K562 (cell line): ENCODE measurements at regions not wholly inside any gene's neighbourhood (a gene's known extent, or its start where the extent isn't known, plus 50 kb on each side); places are given as distances from the start of the nearest gene placed in this dataset.

ENCODE experiments used
- ATAC-seq: fragments of 200-7000 bp; cut with Tn5 transposase; 3 replicates; pipeline ENCODE4 v1.9.1; 2020; ENCODE audit warnings: moderate library complexity
- BruUV-seq: library from RNA; stranded (reverse); fragments of 400-500 nt; replicated peaks from 2 replicates; lab custom pipeline; 2021; lab: Mats Ljungman, UMichigan
- CTCF ChIA-PET: fragments of 300-600 bp; formaldehyde crosslinking; extraction: SDS; loops from one replicate; lab custom pipeline; 2021; ENCODE audit warnings: low intra/inter-chr PET ratio; lab: Yijun Ruan, JAX
- POLR2A ChIA-PET: fragments of 300-600, 350-650 bp; sonication (Branson Sonifier 250); formaldehyde crosslinking; extraction: SDS; loops from one replicate; lab custom pipeline; 2021; ENCODE audit warnings: antibody characterized with exemption, inconsistent platforms; lab: Yijun Ruan, JAX
- DNase-seq, 4 experiments: peaks; one replicate each; pipeline versions ENCODE4 v3.0.0 to v3.0.0-alpha.2; 2011 to 2018; ENCODE audit warnings: low spot score in 3 of 4, mixed read lengths in 3 of 4; ENCODE audit errors: extremely low read depth in 1 of 4
- FAIRE-seq: peaks from 2 replicates; lab custom pipeline; 2011; peaks lifted over from hg19 to GRCh38; lab: Jason Lieb, UNC
- H2AFZ ChIP-seq: 2 replicates; pipeline ENCODE4 v1.6.0; 2011; ENCODE audit warnings: low read depth, low read length, control low read depth, inconsistent platforms
- H3K27ac ChIP-seq: fragments of 200-600 bp; 3 replicates; pipeline ENCODE4 v1.8.0; 2011; ENCODE audit warnings: low read depth, mild to moderate bottlenecking, control low read depth, inconsistent platforms, low read length, moderate library complexity, mixed read lengths; ENCODE audit errors: extremely low read depth
- H3K27me3 ChIP-seq, 2 experiments: fragments of 300-600 bp in 1 of 2; 2 replicates in 1 of 2; 3 replicates in 1 of 2; pipeline versions ENCODE4 v1.6.0 to v1.8.0; 2011; ENCODE audit warnings: inconsistent platforms in 2 of 2, low read length in 2 of 2, mild to moderate bottlenecking in 1 of 2, mixed read lengths in 1 of 2, moderate library complexity in 1 of 2; ENCODE audit not compliant: control insufficient read depth in 2 of 2, insufficient read depth in 2 of 2
- H3K36me3 ChIP-seq: fragments of 300-600 bp; 3 replicates; pipeline ENCODE4 v1.8.0; 2011; ENCODE audit warnings: mild to moderate bottlenecking, low read length, inconsistent platforms; ENCODE audit not compliant: control insufficient read depth, insufficient read depth
- H3K4me1 ChIP-seq, 2 experiments: fragments of 200-600 bp in 1 of 2; replicated peaks in 1 of 2; 2 replicates in 1 of 2; 3 replicates in 1 of 2; pipeline versions ENCODE4 v1.5.1 to v1.8.0; 2011; ENCODE audit warnings: inconsistent platforms in 2 of 2, low read length in 2 of 2, mild to moderate bottlenecking in 1 of 2, mixed read lengths in 1 of 2, moderate library complexity in 1 of 2; ENCODE audit not compliant: control insufficient read depth in 2 of 2, insufficient read depth in 2 of 2
- H3K4me2 ChIP-seq: 2 replicates; pipeline ENCODE4 v1.6.1; 2011; ENCODE audit warnings: low read length, control low read depth, inconsistent platforms, mixed read lengths; ENCODE audit not compliant: insufficient read depth
- H3K4me3 ChIP-seq: fragments of 200-600 bp; sonication (generic), shearing (Covaris generic); 2 replicates; pipeline ENCODE4 v1.5.1; 2016; ENCODE audit warnings: control low read depth, inconsistent platforms
- H3K79me2 ChIP-seq: fragments of 200-600 bp; 3 replicates; pipeline ENCODE4 v1.8.0; 2011; ENCODE audit warnings: low read length, inconsistent platforms; ENCODE audit not compliant: control insufficient read depth, insufficient read depth
- H3K9ac ChIP-seq, 2 experiments: 2 replicates each; pipeline versions ENCODE4 v1.6.0 to v1.6.1; 2011; ENCODE audit warnings: low read depth in 2 of 2, low read length in 2 of 2, control low read depth in 1 of 2, inconsistent platforms in 1 of 2, mild to moderate bottlenecking in 1 of 2, mixed read lengths in 1 of 2; ENCODE audit not compliant: insufficient read depth in 1 of 2
- H3K9me1 ChIP-seq: one replicate; pipeline ENCODE4 v1.6.0; 2011; ENCODE audit warnings: inconsistent platforms, mild to moderate bottlenecking, low read length, moderate library complexity; ENCODE audit not compliant: control insufficient read depth, insufficient read depth
- H3K9me3 ChIP-seq: replicated peaks from 2 replicates; pipeline ENCODE4 v1.5.1; 2011; ENCODE audit warnings: low read depth, low read length, inconsistent platforms; ENCODE audit not compliant: control insufficient read depth, insufficient read depth
- H4K20me1 ChIP-seq: replicated peaks from 2 replicates; pipeline ENCODE4 v1.6.1; 2011; ENCODE audit warnings: low read length, inconsistent platforms, mixed read lengths; ENCODE audit not compliant: control insufficient read depth, insufficient read depth
- CC2D1A ChIP-seq: fragments of 450-650 bp; IDR thresholded peaks from 2 replicates; pipeline ENCODE4 v1.6.1; 2017; ENCODE audit warnings: mild to moderate bottlenecking
- OTX1 ChIP-seq: fragments of 450-650 bp; formaldehyde crosslinking; IDR thresholded peaks from 2 replicates; pipeline ENCODE4 v1.4.0; 2022; ENCODE audit warnings: mild to moderate bottlenecking
- SMAD3 ChIP-seq: fragments of 450-650 bp; formaldehyde crosslinking; conservative IDR thresholded peaks from 2 replicates; pipeline ENCODE4 v1.4.0; 2020; ENCODE audit warnings: mild to moderate bottlenecking
- STAT5A ChIP-seq: IDR thresholded peaks from 2 replicates; pipeline ENCODE4 v1.6.1; 2012; ENCODE audit warnings: low read length, inconsistent platforms, borderline replicate concordance
- YY1 ChIP-seq, 3 experiments: IDR thresholded peaks; 2 replicates each; pipeline ENCODE4 v1.6.1; 2011; ENCODE audit warnings: low read length in 2 of 3, mild to moderate bottlenecking in 2 of 3, moderate library complexity in 2 of 3, borderline replicate concordance in 1 of 3, control low read depth in 1 of 3, low read depth in 1 of 3; ENCODE audit not compliant: insufficient read depth in 3 of 3, insufficient replicate concordance in 2 of 3, control insufficient read depth in 1 of 3, insufficient read length in 1 of 3; ENCODE audit errors: extremely low read depth in 1 of 3
- ZC3H4 ChIP-seq: sonication (generic); formaldehyde crosslinking; IDR thresholded peaks from 2 replicates; pipeline ENCODE4 v1.9.0; 2021; ENCODE audit warnings: missing genetic modification reagents, borderline replicate concordance
- ZC3H8 ChIP-seq: fragments of 450-650 bp; IDR thresholded peaks from 2 replicates; pipeline ENCODE4 v1.6.1; 2017
- ZNF174 ChIP-seq: fragments of 250-450 bp; sonication (Bioruptor Pico); IDR thresholded peaks from 2 replicates; pipeline ENCODE4 v1.4.0; 2020; ENCODE audit warnings: mild to moderate bottlenecking
- ZNF274 ChIP-seq: IDR thresholded peaks from 2 replicates; pipeline ENCODE4 v1.6.1; 2011; ENCODE audit warnings: low read depth, mild to moderate bottlenecking, low read length, moderate library complexity, borderline replicate concordance
- in situ Hi-C: fragments of 300-500 bp; cut with MboI; formaldehyde crosslinking; loops from 4 replicates; pipeline ENCODE4 v1.15.0; 2018; ENCODE audit warnings: inconsistent platforms, mixed read lengths
- intact Hi-C: fragments of 100-400 bp; cut with micrococcal nuclease; formaldehyde crosslinking; loops from 2 replicates; pipeline ENCODE4 v1.14.2; 2022
- TF ChIP-seq, protein P1 (sequence below): fragments of 450-650 bp; formaldehyde crosslinking; IDR thresholded peaks from 2 replicates; pipeline ENCODE4 v1.4.0; 2020; ENCODE audit warnings: mild to moderate bottlenecking, moderate library complexity
- TF ChIP-seq, protein P2 (sequence below), 2 experiments: fragments of 450-650 bp; conservative IDR thresholded peaks; 2 replicates each; pipeline ENCODE4 v1.6.1; 2017; ENCODE audit warnings: mild to moderate bottlenecking in 2 of 2, moderate library complexity in 2 of 2
- TF ChIP-seq, protein P3 (sequence below): sonication (generic); formaldehyde crosslinking; IDR thresholded peaks from 2 replicates; pipeline ENCODE4 v1.9.0; 2022; ENCODE audit warnings: mild to moderate bottlenecking, missing genetic modification reagents
- TF ChIP-seq, protein P4 (sequence below): fragments of 450-650 bp; IDR thresholded peaks from 2 replicates; pipeline ENCODE4 v1.6.1; 2014; ENCODE audit warnings: low read depth, mild to moderate bottlenecking, moderate library complexity, borderline replicate concordance
- TF ChIP-seq, protein P5 (sequence below): IDR thresholded peaks from 2 replicates; pipeline ENCODE4 v1.6.1; 2011; ENCODE audit warnings: borderline replicate concordance, low read depth, mild to moderate bottlenecking, moderate library complexity, low read length; ENCODE audit not compliant: insufficient read depth, poor library complexity, severe bottlenecking
- TF ChIP-seq, protein P6 (sequence below): fragments of 450-650 bp; formaldehyde crosslinking; IDR thresholded peaks from 2 replicates; pipeline ENCODE4 v1.4.0; 2022; ENCODE audit warnings: mild to moderate bottlenecking, moderate library complexity

DNA sequence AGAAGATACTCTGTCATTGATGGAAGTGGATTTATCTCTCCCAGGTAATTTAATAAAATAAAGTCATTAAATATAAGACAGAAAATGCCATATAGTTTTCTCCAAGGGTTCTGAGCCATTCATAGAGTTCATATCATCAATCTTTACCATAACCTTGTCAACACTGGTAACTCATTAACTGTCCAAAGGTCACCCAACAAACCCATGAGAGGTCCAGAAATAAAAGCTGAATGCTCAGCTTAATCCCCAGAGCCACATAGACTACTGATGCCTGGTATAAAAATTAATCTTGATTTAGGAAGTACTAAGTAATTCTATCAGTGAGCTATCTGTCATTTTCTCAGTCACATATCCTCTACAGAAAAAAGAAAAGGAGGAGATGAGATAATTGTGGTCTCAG lies 903.0 kb upstream of the DDX18 start:
- POLR2A ChIA-PET = no interaction called here
- no peaks in the 10 kb centered on the region for H3K9me3 ChIP-seq
- CTCF ChIA-PET = no interaction called here
- ATAC-seq = no peak
- intact Hi-C loops (no loop called here), in situ Hi-C loops (no loop called here)
- H3K4me2 ChIP-seq = no peak overlapping the region
- no peaks in the 10 kb centered on the region for H3K27me3 ChIP-seq
- H3K27ac ChIP-seq = no peak overlapping the region
- DNase-seq = no peak
- H3K4me3 ChIP-seq = no peak overlapping the region
- H3K9ac ChIP-seq = no peak overlapping the region
- H3K79me2 ChIP-seq = no peaks in the 10 kb centered on the region
- no peaks in the 10 kb centered on the region for H3K4me1 ChIP-seq
- no peaks in the 10 kb centered on the region for H3K36me3 ChIP-seq
- BruUV-seq = no TSS peak
- H4K20me1 ChIP-seq = no peaks in the 10 kb centered on the region
- no peak for FAIRE-seq
- H2AFZ ChIP-seq = no peak overlapping the region
- H3K9me1 ChIP-seq = no peaks in the 10 kb centered on the region
- TF ChIP-seq SMAD3 (CRISPR knock-in tag) = no peak
- TF ChIP-seq STAT5A = no peak
- no peak for TF ChIP-seq ZC3H8
- TF ChIP-seq, protein P1, sequence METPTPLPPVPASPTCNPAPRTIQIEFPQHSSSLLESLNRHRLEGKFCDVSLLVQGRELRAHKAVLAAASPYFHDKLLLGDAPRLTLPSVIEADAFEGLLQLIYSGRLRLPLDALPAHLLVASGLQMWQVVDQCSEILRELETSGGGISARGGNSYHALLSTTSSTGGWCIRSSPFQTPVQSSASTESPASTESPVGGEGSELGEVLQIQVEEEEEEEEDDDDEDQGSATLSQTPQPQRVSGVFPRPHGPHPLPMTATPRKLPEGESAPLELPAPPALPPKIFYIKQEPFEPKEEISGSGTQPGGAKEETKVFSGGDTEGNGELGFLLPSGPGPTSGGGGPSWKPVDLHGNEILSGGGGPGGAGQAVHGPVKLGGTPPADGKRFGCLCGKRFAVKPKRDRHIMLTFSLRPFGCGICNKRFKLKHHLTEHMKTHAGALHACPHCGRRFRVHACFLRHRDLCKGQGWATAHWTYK = no peak
- TF ChIP-seq CC2D1A = no peak
- no peak for TF ChIP-seq ZNF274
- TF ChIP-seq, protein P2, sequence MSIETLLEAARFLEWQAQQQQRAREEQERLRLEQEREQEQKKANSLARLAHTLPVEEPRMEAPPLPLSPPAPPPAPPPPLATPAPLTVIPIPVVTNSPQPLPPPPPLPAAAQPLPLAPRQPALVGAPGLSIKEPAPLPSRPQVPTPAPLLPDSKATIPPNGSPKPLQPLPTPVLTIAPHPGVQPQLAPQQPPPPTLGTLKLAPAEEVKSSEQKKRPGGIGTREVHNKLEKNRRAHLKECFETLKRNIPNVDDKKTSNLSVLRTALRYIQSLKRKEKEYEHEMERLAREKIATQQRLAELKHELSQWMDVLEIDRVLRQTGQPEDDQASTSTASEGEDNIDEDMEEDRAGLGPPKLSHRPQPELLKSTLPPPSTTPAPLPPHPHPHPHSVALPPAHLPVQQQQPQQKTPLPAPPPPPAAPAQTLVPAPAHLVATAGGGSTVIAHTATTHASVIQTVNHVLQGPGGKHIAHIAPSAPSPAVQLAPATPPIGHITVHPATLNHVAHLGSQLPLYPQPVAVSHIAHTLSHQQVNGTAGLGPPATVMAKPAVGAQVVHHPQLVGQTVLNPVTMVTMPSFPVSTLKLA (conservative IDR thresholded peaks at IDR 0.05) = no peak
- no peak for TF ChIP-seq OTX1 (CRISPR knock-in tag)
- no peak for TF ChIP-seq ZNF174
- TF ChIP-seq, protein P3, sequence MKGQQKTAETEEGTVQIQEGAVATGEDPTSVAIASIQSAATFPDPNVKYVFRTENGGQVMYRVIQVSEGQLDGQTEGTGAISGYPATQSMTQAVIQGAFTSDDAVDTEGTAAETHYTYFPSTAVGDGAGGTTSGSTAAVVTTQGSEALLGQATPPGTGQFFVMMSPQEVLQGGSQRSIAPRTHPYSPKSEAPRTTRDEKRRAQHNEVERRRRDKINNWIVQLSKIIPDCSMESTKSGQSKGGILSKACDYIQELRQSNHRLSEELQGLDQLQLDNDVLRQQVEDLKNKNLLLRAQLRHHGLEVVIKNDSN (CRISPR knock-in tag) = no peak
- TF ChIP-seq, protein P4, sequence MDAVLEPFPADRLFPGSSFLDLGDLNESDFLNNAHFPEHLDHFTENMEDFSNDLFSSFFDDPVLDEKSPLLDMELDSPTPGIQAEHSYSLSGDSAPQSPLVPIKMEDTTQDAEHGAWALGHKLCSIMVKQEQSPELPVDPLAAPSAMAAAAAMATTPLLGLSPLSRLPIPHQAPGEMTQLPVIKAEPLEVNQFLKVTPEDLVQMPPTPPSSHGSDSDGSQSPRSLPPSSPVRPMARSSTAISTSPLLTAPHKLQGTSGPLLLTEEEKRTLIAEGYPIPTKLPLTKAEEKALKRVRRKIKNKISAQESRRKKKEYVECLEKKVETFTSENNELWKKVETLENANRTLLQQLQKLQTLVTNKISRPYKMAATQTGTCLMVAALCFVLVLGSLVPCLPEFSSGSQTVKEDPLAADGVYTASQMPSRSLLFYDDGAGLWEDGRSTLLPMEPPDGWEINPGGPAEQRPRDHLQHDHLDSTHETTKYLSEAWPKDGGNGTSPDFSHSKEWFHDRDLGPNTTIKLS = no peak
- TF ChIP-seq YY1 (IDR thresholded peaks at IDR 0.05; ENCODE audit: borderline replicate concordance in 1 of 3, control insufficient read depth in 1 of 3, extremely low read depth in 1 of 3, insufficient read depth in 3 of 3, insufficient read length in 1 of 3, insufficient replicate concordance in 2 of 3, low read depth in 1 of 3, low read length in 2 of 3) = no peak
- TF ChIP-seq ZC3H4 (CRISPR knock-in tag) = no peak
- TF ChIP-seq, protein P5, sequence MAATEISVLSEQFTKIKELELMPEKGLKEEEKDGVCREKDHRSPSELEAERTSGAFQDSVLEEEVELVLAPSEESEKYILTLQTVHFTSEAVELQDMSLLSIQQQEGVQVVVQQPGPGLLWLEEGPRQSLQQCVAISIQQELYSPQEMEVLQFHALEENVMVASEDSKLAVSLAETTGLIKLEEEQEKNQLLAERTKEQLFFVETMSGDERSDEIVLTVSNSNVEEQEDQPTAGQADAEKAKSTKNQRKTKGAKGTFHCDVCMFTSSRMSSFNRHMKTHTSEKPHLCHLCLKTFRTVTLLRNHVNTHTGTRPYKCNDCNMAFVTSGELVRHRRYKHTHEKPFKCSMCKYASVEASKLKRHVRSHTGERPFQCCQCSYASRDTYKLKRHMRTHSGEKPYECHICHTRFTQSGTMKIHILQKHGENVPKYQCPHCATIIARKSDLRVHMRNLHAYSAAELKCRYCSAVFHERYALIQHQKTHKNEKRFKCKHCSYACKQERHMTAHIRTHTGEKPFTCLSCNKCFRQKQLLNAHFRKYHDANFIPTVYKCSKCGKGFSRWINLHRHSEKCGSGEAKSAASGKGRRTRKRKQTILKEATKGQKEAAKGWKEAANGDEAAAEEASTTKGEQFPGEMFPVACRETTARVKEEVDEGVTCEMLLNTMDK = no peak
- TF ChIP-seq, protein P6, sequence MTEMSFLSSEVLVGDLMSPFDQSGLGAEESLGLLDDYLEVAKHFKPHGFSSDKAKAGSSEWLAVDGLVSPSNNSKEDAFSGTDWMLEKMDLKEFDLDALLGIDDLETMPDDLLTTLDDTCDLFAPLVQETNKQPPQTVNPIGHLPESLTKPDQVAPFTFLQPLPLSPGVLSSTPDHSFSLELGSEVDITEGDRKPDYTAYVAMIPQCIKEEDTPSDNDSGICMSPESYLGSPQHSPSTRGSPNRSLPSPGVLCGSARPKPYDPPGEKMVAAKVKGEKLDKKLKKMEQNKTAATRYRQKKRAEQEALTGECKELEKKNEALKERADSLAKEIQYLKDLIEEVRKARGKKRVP (CRISPR knock-in tag) = no peak
